ENCODE measurements at regions not wholly inside any gene's neighbourhood (a gene's known extent, or its start where the extent isn't known, plus 50 kb on each side); places are given as distances from the start of the nearest gene placed in this dataset.
"Not testable (repeated sequence)": the region's sequence is repeated elsewhere in the genome, so short reads cannot be mapped to it uniquely, and the experiment has no call there.

DNA sequence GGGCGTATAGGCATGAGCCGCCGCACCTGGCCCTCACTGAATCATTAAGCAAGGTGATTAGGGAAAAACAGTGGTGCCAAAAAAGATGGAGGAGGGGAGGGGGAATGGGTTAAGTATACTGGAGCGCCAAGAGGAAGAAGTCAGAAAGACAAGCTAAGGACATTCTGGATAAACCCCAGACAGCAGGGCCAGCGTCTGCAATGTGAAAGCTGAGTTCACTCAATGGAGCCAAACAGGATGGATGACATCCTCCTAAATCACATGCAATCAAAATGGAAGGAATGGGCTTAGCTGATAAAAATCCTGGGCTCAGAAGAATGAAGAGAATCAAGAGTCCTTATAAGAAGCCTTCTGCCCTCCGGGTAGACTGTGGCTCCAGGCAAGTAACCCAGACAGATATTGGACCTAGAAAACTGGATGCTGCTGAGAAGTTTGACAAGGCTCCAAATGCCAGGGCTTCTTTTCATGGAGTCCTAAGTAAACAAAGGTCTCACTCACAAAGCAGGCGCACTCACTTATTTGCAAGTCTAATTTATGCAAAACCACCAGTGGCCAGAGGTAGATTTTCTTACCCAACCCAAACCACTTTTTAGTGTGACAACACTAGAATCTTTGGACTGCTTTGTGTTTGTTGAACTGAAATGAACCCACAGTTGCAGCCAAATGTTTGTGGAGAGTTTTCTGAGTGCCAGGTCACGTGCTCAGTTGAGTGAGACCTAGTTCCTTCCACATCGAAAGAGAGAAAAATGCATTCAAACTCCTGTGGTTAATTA is 519.1 kb upstream of the AUTS2 start:
- intact Hi-C loops (cut with DNase I): no loop called here
- Histone ChIP-seq H3K4me1 (peaks cover 0 to 17% (median 8%) of the 10 kb centered on the region in 4 donors), H3K27ac (peak overlapping the region in 1 of 3 donors; percentile 36), H3K27me3 (no peaks in the 10 kb centered on the region), H3K36me3 (no peaks in the 10 kb centered on the region), H3K9me3 (no peaks in the 10 kb centered on the region), H3K4me3 (no peak overlapping the region)
- WGBS (ENCODE audit: insufficient coverage, low coverage, low lambda C conversion rate, missing lambda C conversion rate): 44% methylated on average over 7 of the region's 9 CpGs
- TF ChIP-seq POLR2A (IDR thresholded peaks at IDR 0.05): no peak
- TF ChIP-seq, protein P1, sequence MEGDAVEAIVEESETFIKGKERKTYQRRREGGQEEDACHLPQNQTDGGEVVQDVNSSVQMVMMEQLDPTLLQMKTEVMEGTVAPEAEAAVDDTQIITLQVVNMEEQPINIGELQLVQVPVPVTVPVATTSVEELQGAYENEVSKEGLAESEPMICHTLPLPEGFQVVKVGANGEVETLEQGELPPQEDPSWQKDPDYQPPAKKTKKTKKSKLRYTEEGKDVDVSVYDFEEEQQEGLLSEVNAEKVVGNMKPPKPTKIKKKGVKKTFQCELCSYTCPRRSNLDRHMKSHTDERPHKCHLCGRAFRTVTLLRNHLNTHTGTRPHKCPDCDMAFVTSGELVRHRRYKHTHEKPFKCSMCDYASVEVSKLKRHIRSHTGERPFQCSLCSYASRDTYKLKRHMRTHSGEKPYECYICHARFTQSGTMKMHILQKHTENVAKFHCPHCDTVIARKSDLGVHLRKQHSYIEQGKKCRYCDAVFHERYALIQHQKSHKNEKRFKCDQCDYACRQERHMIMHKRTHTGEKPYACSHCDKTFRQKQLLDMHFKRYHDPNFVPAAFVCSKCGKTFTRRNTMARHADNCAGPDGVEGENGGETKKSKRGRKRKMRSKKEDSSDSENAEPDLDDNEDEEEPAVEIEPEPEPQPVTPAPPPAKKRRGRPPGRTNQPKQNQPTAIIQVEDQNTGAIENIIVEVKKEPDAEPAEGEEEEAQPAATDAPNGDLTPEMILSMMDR (IDR thresholded peaks at IDR 0.05): peak in 1 of 4 donors; percentile 17
- DNase-seq (peak; percentile 43 to 86 (median 61)), ATAC-seq (peak; percentile 75 to 91 (median 83))

DNA sequence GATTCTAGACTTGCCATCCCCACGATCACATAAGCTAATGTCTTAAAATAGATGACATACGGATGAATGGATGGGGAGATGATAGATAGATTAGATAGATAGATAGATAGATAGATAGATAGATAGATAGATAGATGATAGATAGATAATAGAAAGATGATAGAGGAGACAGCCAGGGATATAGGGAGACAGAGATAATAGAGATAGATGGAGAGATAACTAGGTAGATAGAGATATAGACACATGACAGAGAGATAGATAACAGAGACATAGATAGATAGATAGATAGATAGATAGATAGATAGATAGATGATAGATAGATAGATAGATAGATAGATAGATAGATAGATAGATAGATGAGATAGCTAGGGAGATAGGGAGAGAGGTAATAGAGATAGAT is 511.0 kb upstream of the AUTS2 start:
- DNase-seq; H3K27ac ChIP-seq; ATAC-seq; H3K4me1 ChIP-seq; H3K27me3 ChIP-seq; H3K9me3 ChIP-seq; H3K36me3 ChIP-seq; H3K4me3 ChIP-seq; intact Hi-C loops (cut with DNase I): not testable (repeated sequence)
- WGBS (ENCODE audit: insufficient coverage, low coverage, low lambda C conversion rate, missing lambda C conversion rate): 57% methylated on average over 2 of the region's 2 CpGs

DNA sequence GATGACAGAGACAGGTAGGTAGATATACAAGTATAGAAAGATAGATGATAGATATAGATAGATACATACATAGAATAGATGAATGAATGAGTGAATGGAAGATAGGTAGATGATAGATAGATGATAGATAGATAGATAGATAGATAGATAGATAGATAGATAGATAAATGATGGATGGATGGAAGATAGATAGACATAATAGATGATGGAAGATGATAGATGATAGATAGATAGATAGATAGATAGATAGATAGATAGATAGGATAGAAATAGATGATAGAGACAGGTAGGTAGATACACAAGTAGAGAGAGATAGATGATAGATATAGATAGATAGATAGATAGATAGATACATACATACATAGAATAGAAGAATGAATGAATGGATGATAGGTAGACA is 510.1 kb upstream of the AUTS2 start:
- Histone ChIP-seq H3K9me3 (no peaks in the 10 kb centered on the region), H3K27me3 (no peaks in the 10 kb centered on the region), H3K36me3 (no peaks in the 10 kb centered on the region), H3K27ac (no peak overlapping the region), H3K4me1 (no peaks in the 10 kb centered on the region), H3K4me3 (no peak overlapping the region)
- no peak for DNase-seq
- intact Hi-C loops (cut with DNase I): no loop called here
- TF ChIP-seq POLR2A (IDR thresholded peaks at IDR 0.05): no peak
- TF ChIP-seq, protein P1 (IDR thresholded peaks at IDR 0.05): no peak
- ATAC-seq: no peak

DNA sequence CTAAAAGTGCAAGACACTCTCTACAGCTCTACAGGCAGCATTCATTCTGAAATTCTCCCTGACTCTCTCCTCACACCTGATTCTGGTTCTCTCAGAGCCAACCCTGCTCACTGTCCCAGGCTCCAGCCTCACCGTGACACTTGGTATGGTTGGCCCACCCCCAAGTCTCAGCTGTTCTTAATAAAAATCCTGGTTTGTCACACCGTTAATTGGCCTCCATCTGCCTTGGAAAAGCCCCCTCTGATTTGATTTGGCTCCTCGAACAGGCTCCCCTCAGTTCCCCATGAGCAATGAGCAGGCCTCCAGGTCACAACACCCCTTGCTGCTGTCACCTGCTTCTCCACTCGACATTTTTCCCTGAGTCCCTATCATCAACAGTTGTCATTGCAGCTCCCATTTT is 507.3 kb upstream of the AUTS2 start:
- 69% methylated on average over 2 of the region's 4 CpGs for WGBS (ENCODE audit: insufficient coverage, low coverage, low lambda C conversion rate, missing lambda C conversion rate)
- Histone ChIP-seq H3K27me3 (no peaks in the 10 kb centered on the region), H3K4me3 (no peak overlapping the region), H3K36me3 (no peaks in the 10 kb centered on the region), H3K9me3 (no peaks in the 10 kb centered on the region), H3K27ac (no peak overlapping the region), H3K4me1 (no peaks in the 10 kb centered on the region)
- DNase-seq (peak in 1 of 3 donors; percentile 9), ATAC-seq (no peak)
- intact Hi-C loops (cut with DNase I): no loop called here
- no peak for TF ChIP-seq POLR2A (IDR thresholded peaks at IDR 0.05)
- TF ChIP-seq, protein P1 (IDR thresholded peaks at IDR 0.05): no peak

DNA sequence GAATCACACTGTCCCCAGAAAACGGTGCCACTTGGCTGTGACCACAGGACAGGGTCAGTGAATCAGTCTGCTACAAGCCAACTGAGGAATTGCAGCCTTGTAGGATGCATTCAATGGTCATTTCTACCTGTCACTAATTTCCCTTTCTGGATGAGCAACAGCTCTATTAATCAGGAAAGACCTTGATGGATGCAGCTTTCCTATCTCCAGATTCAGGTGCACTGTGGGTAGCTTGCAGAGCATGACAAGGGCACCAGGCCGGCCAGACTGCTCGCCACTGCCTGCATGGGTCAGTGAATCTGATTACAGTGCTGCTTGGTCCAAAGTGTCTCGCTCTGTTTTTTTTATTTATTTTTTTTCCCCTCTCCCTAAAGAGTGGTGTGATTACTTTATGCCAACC is 506.8 kb upstream of the AUTS2 start:
- WGBS (ENCODE audit: insufficient coverage, low coverage, low lambda C conversion rate, missing lambda C conversion rate): 78% methylated on average over 4 of the region's 4 CpGs
- Histone ChIP-seq H3K9me3 (no peaks in the 10 kb centered on the region), H3K4me3 (no peak overlapping the region), H3K4me1 (no peaks in the 10 kb centered on the region), H3K36me3 (no peaks in the 10 kb centered on the region), H3K27ac (no peak overlapping the region), H3K27me3 (no peaks in the 10 kb centered on the region)
- ATAC-seq (no peak), DNase-seq (no peak)
- no peak for TF ChIP-seq POLR2A (IDR thresholded peaks at IDR 0.05)
- TF ChIP-seq, protein P1 (IDR thresholded peaks at IDR 0.05): no peak
- intact Hi-C loops (cut with DNase I): no loop called here
